Neutrophil (primary cell): ENCODE measurements at regions not wholly inside any gene's neighbourhood (a gene's known extent, or its start where the extent isn't known, plus 50 kb on each side); places are given as distances from the start of the nearest gene placed in this dataset.

Experiments used
- H3K27ac ChIP-seq: fragments of 200-600 bp; sonication (generic); 2 replicates; pipeline ENCODE4 v1.5.1; 2016; ENCODE audit warnings: mild to moderate bottlenecking, moderate library complexity
- H3K27me3 ChIP-seq: fragments of 200-600 bp; sonication (generic); 2 replicates; pipeline ENCODE4 v1.6.0; 2016; ENCODE audit warnings: mild to moderate bottlenecking
- H3K36me3 ChIP-seq: fragments of 200-600 bp; sonication (generic); 2 replicates; pipeline ENCODE4 v1.5.1; 2017
- H3K4me1 ChIP-seq, 2 experiments: fragments of 200-600 bp in 1 of 2; sonication (generic) in 1 of 2; 1 replicate in 1 of 2; 2 replicates in 1 of 2; pipeline versions ENCODE4 v1.5.1 to v1.6.1; 2013 to 2016; ENCODE audit warnings: low read depth in 1 of 2, low read length in 1 of 2, mild to moderate bottlenecking in 1 of 2, moderate library complexity in 1 of 2; ENCODE audit not compliant: control insufficient read depth in 1 of 2, insufficient read depth in 1 of 2
- H3K4me3 ChIP-seq, 2 experiments: fragments of 200-600 bp in 1 of 2; sonication (generic) in 1 of 2; 1 replicate in 1 of 2; 2 replicates in 1 of 2; pipeline ENCODE4 v1.5.1; 2013 to 2016; ENCODE audit warnings: low read depth in 1 of 2, low read length in 1 of 2, mild to moderate bottlenecking in 1 of 2, moderate library complexity in 1 of 2
- H3K9me3 ChIP-seq: fragments of 200-600 bp; sonication (generic); 2 replicates; pipeline ENCODE4 v1.5.1; 2016
- CTCF ChIP-seq: fragments of 200-600 bp; sonication (generic); IDR thresholded peaks from 2 replicates; pipeline ENCODE4 v1.5.1; 2016; ENCODE audit warnings: antibody characterized with exemption

GRCh38 chr10:124346831-124347230 is 71.9 kb downstream of the OAT start:
- Histone ChIP-seq H3K36me3 (no peaks in the 10 kb centered on the region), H3K27ac (no peak overlapping the region), H3K4me3 (no peak overlapping the region), H3K4me1 (no peaks in the 10 kb centered on the region), H3K9me3 (no peaks in the 10 kb centered on the region), H3K27me3 (no peaks in the 10 kb centered on the region)
- no peak for TF ChIP-seq CTCF

GRCh38 chr10:124345521-124345920 is 73.2 kb downstream of the OAT start:
- Histone ChIP-seq H3K9me3 (no peaks in the 10 kb centered on the region), H3K4me3 (no peak overlapping the region), H3K27ac (no peak overlapping the region), H3K36me3 (no peaks in the 10 kb centered on the region), H3K4me1 (peaks cover 0 to 4% of the 10 kb centered on the region in 2 experiments), H3K27me3 (peaks cover 7% of the 10 kb centered on the region)
- no peak for TF ChIP-seq CTCF

GRCh38 chr10:124344931-124345330 is 73.8 kb downstream of the OAT start:
- H3K27me3 ChIP-seq = peaks cover 7% of the 10 kb centered on the region

GRCh38 chr10:124344266-124344590 is 74.5 kb downstream of the OAT start:
- no peaks in the 10 kb centered on the region for H3K9me3 ChIP-seq
- no peak overlapping the region for H3K27ac ChIP-seq
- peaks cover 0 to 4% of the 10 kb centered on the region in 2 experiments for H3K4me1 ChIP-seq
- no peaks in the 10 kb centered on the region for H3K36me3 ChIP-seq
- H3K4me3 ChIP-seq = no peak overlapping the region
- TF ChIP-seq CTCF = no peak
- H3K27me3 ChIP-seq = peaks cover 7% of the 10 kb centered on the region

More at GRCh38 chr10:124344931-124345330, 73.8 kb downstream of the OAT start:
- H3K36me3 ChIP-seq = no peaks in the 10 kb centered on the region
- no peaks in the 10 kb centered on the region for H3K9me3 ChIP-seq
- no peak overlapping the region for H3K4me3 ChIP-seq
- no peak for TF ChIP-seq CTCF
- peaks cover 0 to 4% of the 10 kb centered on the region in 2 experiments for H3K4me1 ChIP-seq
- H3K27ac ChIP-seq = no peak overlapping the region

- H3K36me3 ChIP-seq = no peaks in the 10 kb centered on the region
- H3K9me3 ChIP-seq = no peaks in the 10 kb centered on the region
- H3K4me1 ChIP-seq = peaks cover 0 to 4% of the 10 kb centered on the region in 2 experiments
- H3K27me3 ChIP-seq = peaks cover 7% of the 10 kb centered on the region
- TF ChIP-seq CTCF = no peak
- no peak overlapping the region for H3K4me3 ChIP-seq
- no peak overlapping the region for H3K27ac ChIP-seq
Observed at GRCh38 chr10:124343351-124344265, 75.1 kb downstream of the OAT start.
